HG02884 (cell line): ENCODE measurements at regions not wholly inside any gene's neighbourhood (a gene's known extent, or its start where the extent isn't known, plus 50 kb on each side); places are given as distances from the start of the nearest gene placed in this dataset.
"Not testable (repeated sequence)": the region's sequence is repeated elsewhere in the genome, so short reads cannot be mapped to it uniquely, and the experiment has no call there.

ENCODE experiments used
- ATAC-seq: cut with Tn5 transposase; IDR thresholded peaks from one replicate; pipeline ENCODE4 v1.9.1; 2021; ENCODE audit warnings: mild to moderate bottlenecking, moderate library complexity; ENCODE audit not compliant: unreplicated experiment

- no peak for ATAC-seq
Measured at GRCh38 chr16:51237861-51238378, 86.8 kb upstream of the SALL1 start.

DNA sequence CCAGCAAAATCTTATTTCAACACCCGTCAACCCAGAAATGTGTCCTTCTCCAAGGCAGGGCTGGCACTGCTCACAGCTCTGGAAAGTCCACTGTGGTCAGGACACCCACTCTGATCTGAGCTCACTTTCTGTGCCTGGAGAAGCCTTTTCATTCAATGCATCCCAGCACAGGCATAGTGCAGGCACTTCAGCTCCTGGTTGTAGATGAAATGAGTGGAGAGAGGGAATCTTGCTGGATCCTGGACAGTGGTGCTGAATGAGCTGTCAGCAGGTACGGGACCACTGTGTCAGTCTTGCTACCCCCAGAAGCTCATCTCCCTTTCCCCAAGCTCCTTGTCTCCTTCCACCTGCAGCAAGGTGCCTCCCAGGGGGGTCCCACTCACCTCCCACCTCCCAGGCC, 86.1 kb upstream of the SALL1 start:
- ATAC-seq = no peak

DNA sequence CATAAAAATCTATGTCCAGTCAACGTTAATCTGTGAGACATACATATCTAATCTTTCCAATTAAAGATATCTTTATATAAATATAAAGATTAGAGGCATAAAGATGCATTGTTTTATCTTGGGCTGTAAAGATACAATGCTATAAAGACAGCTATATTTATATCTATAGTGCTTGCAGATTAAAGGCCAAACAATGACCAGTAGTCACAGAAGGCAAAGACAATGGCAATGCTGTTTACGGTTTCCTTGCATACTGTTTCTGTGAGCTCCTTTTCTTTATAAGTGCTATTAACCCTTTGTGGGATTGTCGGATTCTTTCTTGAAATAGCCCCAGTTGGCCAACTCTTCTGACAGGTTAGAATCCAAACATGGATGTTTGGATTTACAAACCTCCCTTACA, 85.5 kb upstream of the SALL1 start:
- ATAC-seq = no peak

DNA sequence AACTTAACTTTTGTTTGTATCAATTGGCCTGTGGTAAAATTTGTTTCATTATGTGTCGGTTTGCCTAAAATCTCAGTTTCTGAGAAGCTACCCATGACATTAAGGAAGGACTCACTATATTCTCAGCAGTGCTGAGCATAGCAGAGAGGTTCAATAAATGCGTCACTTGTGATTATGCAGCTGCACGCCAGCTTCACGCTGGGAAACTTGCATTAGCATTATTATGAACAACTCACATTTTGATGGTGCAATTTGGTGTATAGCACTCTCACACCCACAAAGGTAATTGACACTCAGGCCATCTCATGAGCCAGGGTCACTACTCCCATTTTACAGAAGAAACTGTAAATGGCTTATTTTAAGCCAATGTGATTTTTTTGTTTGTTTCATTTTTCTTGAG, 80.6 kb upstream of the SALL1 start:
- ATAC-seq = no peak

DNA sequence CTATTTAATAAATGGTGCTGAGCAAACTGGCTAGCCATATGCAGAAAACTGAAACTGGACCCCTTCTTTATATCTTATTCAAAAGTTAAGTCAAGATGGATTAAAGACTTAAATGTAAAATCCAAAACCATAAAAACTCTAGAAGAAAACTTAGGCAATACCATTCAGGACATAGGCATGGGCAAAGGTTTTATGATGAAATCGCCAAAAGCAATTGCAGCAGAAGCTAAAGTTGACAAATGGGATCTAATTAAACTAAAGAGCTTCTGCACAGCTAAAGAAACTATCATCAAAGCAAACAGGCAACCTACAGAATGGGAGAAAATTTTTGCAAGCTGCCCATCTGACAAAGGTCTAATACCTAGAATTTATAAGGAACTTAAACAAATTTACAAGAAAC, 79.0 kb upstream of the SALL1 start:
- ATAC-seq = not testable (repeated sequence)

- ATAC-seq = no peak
Measured at GRCh38 chr16:51228097-51228659, 77.1 kb upstream of the SALL1 start.

- ATAC-seq = no peak
Measured at GRCh38 chr16:51225878-51226277, 74.8 kb upstream of the SALL1 start.

DNA sequence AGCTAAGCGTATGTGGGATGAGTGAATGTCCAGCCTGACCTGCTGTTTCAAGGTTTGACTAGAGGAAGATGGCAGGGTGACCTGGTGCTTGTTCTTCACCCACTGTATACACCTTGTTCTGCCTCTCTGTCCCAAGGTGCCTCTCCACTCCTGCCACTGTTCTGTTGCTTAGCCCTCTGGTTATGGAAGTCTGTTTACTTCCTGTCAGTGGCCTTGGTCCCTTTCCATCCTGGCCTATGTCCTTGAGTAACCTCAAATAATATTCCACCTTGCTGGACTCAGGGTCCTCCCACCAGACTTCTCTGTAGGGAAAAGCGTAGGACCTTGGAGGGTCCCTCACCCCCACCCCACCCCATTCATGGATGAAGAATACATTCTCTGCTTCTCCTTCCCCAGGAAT, 73.2 kb upstream of the SALL1 start:
- no peak for ATAC-seq

DNA sequence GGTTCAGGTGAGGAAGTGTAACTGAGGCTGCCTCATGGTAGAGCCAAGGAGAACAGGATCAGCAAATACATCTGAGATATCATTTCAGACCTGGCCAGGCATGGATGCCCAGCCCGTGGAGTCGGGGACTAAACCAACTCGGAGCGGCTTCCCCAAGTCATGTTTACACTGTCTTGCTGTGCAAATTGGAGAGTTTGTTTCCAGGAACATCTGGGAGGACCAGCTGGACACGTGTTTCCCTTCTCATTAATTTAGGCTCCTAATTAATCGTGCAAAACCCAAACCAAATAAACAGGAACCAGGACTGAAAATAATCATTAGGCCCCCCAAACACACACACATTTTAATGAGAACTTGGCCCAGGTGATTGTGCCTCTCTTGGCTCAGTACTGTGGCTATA, 70.9 kb upstream of the SALL1 start:
- ATAC-seq = no peak

- ATAC-seq = no peak
Measured at GRCh38 chr16:51211148-51211547, 60.1 kb upstream of the SALL1 start.

DNA sequence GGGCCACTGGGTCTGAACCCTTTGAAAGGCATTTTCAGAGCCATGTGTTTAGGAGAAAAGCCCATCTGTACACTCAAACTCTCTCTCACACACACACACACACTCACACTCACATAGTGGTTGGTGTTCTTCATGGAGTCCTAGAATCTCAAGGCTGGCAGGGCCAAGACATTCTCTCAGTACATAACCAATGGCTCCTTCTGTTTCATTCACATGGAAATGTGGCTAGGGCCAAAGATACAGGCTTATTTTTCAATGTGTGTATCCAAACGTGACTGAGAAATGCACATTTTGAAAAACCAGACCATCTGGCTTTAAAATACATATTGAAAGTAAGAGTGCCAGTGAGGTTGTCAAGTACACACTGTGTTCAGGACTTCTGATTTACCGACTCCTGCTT, 59.0 kb upstream of the SALL1 start:
- ATAC-seq = no peak

GRCh38 chr16:51201604-51202003, 50.5 kb upstream of the SALL1 start:
- ATAC-seq = no peak
